ENCODE measurements at regions not wholly inside any gene's neighbourhood (a gene's known extent, or its start where the extent isn't known, plus 50 kb on each side); places are given as distances from the start of the nearest gene placed in this dataset.

DNA sequence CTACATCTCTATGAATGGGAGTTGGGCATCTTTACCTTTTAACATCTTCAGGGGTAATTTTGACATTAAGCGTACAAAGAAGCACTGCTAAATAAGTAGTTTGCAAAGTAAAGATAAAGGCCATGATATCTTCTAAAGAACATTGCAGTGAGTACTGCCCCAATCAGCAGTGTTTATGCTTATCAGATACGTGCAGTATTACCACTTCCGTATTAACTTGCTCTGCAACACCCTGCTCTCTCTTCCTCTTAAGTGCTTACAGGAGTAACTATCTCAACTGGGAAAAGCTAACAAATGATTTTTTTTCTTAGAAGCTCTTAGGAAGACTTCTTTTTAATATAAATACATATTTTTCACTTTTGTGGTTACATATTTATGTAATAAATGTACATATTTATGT is 793.7 kb upstream of the SLC10A2 start:
- H3K27ac ChIP-seq (replicated peaks): no peak overlapping the region
- no peaks in the 10 kb centered on the region for H3K27me3 ChIP-seq (ENCODE audit: low read depth)
- H3K4me3 ChIP-seq: no peak overlapping the region
- H3K36me3 ChIP-seq: no peaks in the 10 kb centered on the region
- TF ChIP-seq, protein P1, sequence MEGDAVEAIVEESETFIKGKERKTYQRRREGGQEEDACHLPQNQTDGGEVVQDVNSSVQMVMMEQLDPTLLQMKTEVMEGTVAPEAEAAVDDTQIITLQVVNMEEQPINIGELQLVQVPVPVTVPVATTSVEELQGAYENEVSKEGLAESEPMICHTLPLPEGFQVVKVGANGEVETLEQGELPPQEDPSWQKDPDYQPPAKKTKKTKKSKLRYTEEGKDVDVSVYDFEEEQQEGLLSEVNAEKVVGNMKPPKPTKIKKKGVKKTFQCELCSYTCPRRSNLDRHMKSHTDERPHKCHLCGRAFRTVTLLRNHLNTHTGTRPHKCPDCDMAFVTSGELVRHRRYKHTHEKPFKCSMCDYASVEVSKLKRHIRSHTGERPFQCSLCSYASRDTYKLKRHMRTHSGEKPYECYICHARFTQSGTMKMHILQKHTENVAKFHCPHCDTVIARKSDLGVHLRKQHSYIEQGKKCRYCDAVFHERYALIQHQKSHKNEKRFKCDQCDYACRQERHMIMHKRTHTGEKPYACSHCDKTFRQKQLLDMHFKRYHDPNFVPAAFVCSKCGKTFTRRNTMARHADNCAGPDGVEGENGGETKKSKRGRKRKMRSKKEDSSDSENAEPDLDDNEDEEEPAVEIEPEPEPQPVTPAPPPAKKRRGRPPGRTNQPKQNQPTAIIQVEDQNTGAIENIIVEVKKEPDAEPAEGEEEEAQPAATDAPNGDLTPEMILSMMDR (IDR thresholded peaks at IDR 0.05; ENCODE audit: borderline replicate concordance): no peak
- intact Hi-C loops (cut with micrococcal nuclease): no loop called here
- H3K4me1 ChIP-seq: no peaks in the 10 kb centered on the region
- no peaks in the 10 kb centered on the region for H3K9me3 ChIP-seq (replicated peaks)
- DNase-seq: no peak

DNA sequence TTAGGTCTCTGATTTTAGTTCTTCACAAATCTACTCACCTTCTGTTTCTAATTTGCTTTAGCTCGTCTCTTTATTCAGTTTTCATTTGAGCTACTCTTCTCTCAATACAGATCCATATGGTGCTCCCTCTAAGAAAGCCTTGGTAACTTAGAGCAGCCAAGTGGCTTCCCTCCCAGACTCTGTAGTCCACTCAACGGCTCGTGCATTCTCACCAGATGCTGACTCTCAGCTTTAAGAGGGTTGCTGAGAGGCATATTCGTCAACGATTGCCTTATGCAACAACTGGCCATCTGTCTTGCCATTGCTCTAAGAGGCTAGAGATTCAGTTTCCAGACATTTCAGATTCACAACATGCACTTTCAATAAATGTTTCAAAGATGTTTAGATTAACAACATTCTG is 785.8 kb upstream of the SLC10A2 start:
- Histone ChIP-seq H3K27me3 (ENCODE audit: low read depth) (no peaks in the 10 kb centered on the region), H3K9me3 (replicated peaks) (no peaks in the 10 kb centered on the region), H3K4me1 (no peaks in the 10 kb centered on the region), H3K36me3 (no peaks in the 10 kb centered on the region), H3K4me3 (no peak overlapping the region), H3K27ac (replicated peaks) (no peak overlapping the region)
- intact Hi-C loops (cut with micrococcal nuclease): no loop called here
- no peak for DNase-seq
- TF ChIP-seq, protein P1 (IDR thresholded peaks at IDR 0.05; ENCODE audit: borderline replicate concordance): no peak

DNA sequence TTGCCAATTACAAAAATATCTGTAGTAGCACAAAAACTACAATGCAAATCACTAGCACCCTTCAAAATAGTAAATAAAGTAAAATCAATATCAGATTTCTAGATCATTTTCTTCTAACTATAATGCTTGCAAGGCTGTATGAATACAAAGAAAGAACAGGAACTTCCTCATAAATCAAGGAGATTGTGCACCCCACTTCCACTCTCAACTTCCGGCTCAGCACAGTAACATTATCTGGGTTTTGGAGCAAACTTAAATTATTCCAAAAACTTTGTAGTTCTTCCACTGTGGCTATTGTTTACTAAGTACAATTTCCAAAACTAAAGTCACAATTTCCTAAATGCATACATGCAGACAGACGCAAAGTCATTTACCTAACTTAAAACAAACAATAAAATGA is 778.3 kb upstream of the SLC10A2 start:
- TF ChIP-seq, protein P1 (IDR thresholded peaks at IDR 0.05; ENCODE audit: borderline replicate concordance): no peak
- no peak for DNase-seq
- no peaks in the 10 kb centered on the region for H3K27me3 ChIP-seq (ENCODE audit: low read depth)
- no peak overlapping the region for H3K4me3 ChIP-seq
- no peaks in the 10 kb centered on the region for H3K9me3 ChIP-seq (replicated peaks)
- no peak overlapping the region for H3K27ac ChIP-seq (replicated peaks)
- intact Hi-C loops (cut with micrococcal nuclease): no loop called here
- no peaks in the 10 kb centered on the region for H3K36me3 ChIP-seq
- H3K4me1 ChIP-seq: no peaks in the 10 kb centered on the region

DNA sequence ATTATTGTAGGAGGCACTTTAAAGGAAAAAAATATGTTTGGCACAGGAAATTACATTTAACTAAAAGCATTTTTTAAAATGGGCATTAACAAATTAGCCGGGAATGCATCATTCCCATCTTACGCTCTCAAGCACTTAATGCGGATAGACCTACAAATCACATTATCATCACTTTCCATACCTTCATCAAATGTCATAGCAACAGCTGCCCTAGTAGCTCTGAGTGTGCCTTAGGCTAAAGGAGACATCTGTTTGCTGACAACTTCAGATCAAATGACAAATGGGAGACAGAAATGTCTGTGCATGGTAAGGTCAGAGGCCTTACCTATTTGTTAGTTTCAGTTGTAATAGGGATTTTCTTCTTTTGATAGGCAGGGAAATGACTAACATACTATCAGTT is 773.2 kb upstream of the SLC10A2 start:
- H3K27ac ChIP-seq (replicated peaks): no peak overlapping the region
- no peak for DNase-seq
- TF ChIP-seq, protein P1 (IDR thresholded peaks at IDR 0.05; ENCODE audit: borderline replicate concordance): no peak
- no peaks in the 10 kb centered on the region for H3K4me1 ChIP-seq
- H3K4me3 ChIP-seq: no peak overlapping the region
- no peaks in the 10 kb centered on the region for H3K9me3 ChIP-seq (replicated peaks)
- no peaks in the 10 kb centered on the region for H3K27me3 ChIP-seq (ENCODE audit: low read depth)
- intact Hi-C loops (cut with micrococcal nuclease): no loop called here
- no peaks in the 10 kb centered on the region for H3K36me3 ChIP-seq

DNA sequence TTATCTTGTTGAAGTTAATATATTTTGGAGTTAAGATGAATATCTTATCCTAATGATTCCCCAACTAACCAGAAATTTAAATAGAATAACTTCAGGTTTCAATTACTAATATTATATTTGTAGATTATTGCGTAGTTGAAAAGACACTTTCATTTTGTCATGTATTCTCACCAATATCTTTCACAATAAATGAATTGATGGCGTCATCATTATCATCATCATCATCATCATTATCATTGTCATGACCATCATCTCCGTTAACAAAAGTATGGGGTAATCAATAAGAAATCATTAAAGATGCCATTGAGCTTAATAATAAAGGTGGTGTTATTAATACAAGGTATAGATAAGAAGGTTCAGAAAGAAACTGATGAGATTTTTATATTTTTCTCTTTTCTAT is 768.8 kb upstream of the SLC10A2 start:
- no peaks in the 10 kb centered on the region for H3K4me1 ChIP-seq
- H3K27ac ChIP-seq (replicated peaks): no peak overlapping the region
- H3K9me3 ChIP-seq (replicated peaks): peaks cover 27% of the 10 kb centered on the region
- intact Hi-C loops (cut with micrococcal nuclease): no loop called here
- DNase-seq: no peak
- no peaks in the 10 kb centered on the region for H3K36me3 ChIP-seq
- TF ChIP-seq, protein P1 (IDR thresholded peaks at IDR 0.05; ENCODE audit: borderline replicate concordance): no peak
- H3K4me3 ChIP-seq: no peak overlapping the region
- H3K27me3 ChIP-seq (ENCODE audit: low read depth): no peaks in the 10 kb centered on the region
